ENCODE measurements at regions not wholly inside any gene's neighbourhood (a gene's known extent, or its start where the extent isn't known, plus 50 kb on each side); places are given as distances from the start of the nearest gene placed in this dataset.

DNA sequence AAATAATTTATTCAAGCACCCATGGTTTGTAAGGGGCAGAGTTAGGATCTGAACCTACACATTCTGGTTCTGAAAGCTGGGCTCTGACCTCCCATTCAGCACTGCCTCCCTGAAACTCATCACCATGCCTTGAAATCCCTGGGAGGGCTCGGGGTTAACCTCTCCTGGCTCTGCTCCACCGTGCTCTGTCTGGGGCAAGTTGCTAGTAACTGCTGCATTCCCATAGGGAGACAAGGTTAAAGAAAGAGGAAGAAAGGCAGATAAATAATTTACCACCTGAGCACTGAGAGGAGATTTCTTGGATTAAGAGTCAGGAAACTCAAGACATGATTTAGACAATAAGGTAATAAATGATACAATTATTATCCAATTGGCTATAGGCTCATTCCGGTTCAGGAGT is 199.3 kb downstream of the KIF18A start:
- TF ChIP-seq NFRKB (IDR thresholded peaks at IDR 0.05): no peak
- no peak for TF ChIP-seq FOXM1 (IDR thresholded peaks at IDR 0.05; ENCODE audit: borderline replicate concordance)
- no peak for TF ChIP-seq FOXK2 (IDR thresholded peaks at IDR 0.05)
